ENCODE measurements at regions not wholly inside any gene's neighbourhood (a gene's known extent, or its start where the extent isn't known, plus 50 kb on each side); places are given as distances from the start of the nearest gene placed in this dataset.

GRCh38 chr1:227374846-227375245 lies 56.6 kb upstream of the CDC42BPA start:
- no peak for DNase-seq (ENCODE audit: low spot score)

- DNase-seq (ENCODE audit: low spot score), result no peak
Measured at GRCh38 chr1:227372726-227373130, 54.4 kb upstream of the CDC42BPA start.

- no peak for DNase-seq (ENCODE audit: low spot score)
Measured at GRCh38 chr1:227370533-227371254, 52.4 kb upstream of the CDC42BPA start.

- no peak for DNase-seq (ENCODE audit: low spot score)
Measured at GRCh38 chr1:227369102-227369760, 50.9 kb upstream of the CDC42BPA start.
